HCT116 (cell line): ENCODE measurements at regions not wholly inside any gene's neighbourhood (a gene's known extent, or its start where the extent isn't known, plus 50 kb on each side); places are given as distances from the start of the nearest gene placed in this dataset.

Source experiments
- ATAC-seq: fragments of 200-7000 bp; cut with Tn5 transposase; 2 replicates; pipeline ENCODE4 v1.9.1; 2020; ENCODE audit warnings: mild to moderate bottlenecking, moderate library complexity
- BruUV-seq: library from RNA; stranded (reverse); fragments of 400-500 nt; replicated peaks from 2 replicates; lab custom pipeline; 2021; lab: Mats Ljungman, UMichigan
- CTCF ChIA-PET: fragments of 300-600 bp; sonication (Branson Sonifier 250); formaldehyde crosslinking; loops from one replicate; lab custom pipeline; 2021; ENCODE audit warnings: antibody characterized with exemption; lab: Charles Lee
- POLR2A ChIA-PET: fragments of 300-600, 350-600 bp; sonication (Branson Sonifier 250); formaldehyde crosslinking; loops from one replicate; lab custom pipeline; 2021; ENCODE audit warnings: antibody characterized with exemption; lab: Charles Lee
- RAD21 ChIA-PET, 2 experiments: fragments of 300-600 bp; sonication (Branson Sonifier 250); formaldehyde crosslinking; loops; one replicate each; lab custom pipeline; 2023; ENCODE audit warnings: low total read pairs in 2 of 2; ENCODE audit not compliant: uncharacterized antibody in 2 of 2, unreplicated experiment in 2 of 2, low non-redundant PET in 1 of 2; lab: Charles Lee
- DNase-seq: peaks from one replicate; pipeline ENCODE4 v3.0.0-alpha.2; 2010; ENCODE audit warnings: low read depth, low spot score
- H2AFZ ChIP-seq: fragments of 200-600 bp; shearing (Covaris generic), sonication (generic); 2 replicates; pipeline ENCODE4 v1.6.1; 2017; ENCODE audit warnings: low read depth, mixed run types, mixed read lengths, antibody characterized with exemption, low read length; ENCODE audit not compliant: poor library complexity, severe bottlenecking
- H3K27ac ChIP-seq: 2 replicates; pipeline ENCODE4 v1.5.1; 2012; ENCODE audit warnings: low read depth, low read length
- H3K27me3 ChIP-seq: fragments of 200-600 bp; sonication (generic); 2 replicates; pipeline ENCODE4 v1.6.1; 2016; ENCODE audit warnings: mixed run types, low read length, mixed read lengths; ENCODE audit not compliant: insufficient read depth
- H3K36me3 ChIP-seq, 2 experiments: fragments of 200-500 bp in 1 of 2; fragments of 200-600 bp in 1 of 2; sonication (Bioruptor generic) in 1 of 2; sonication (generic) in 1 of 2; 2 replicates each; pipeline versions ENCODE4 v1.5.1 to v1.6.1; 2014 to 2016; ENCODE audit warnings: low read length in 2 of 2, inconsistent platforms in 1 of 2, mixed read lengths in 1 of 2, mixed run types in 1 of 2; ENCODE audit not compliant: insufficient read depth in 2 of 2, control insufficient read depth in 1 of 2
- H3K4me1 ChIP-seq, 2 experiments: fragments of 200-600 bp in 1 of 2; sonication (generic) in 1 of 2; 2 replicates each; pipeline versions ENCODE4 v1.5.1 to v1.6.1; 2012 to 2017; ENCODE audit warnings: low read length in 2 of 2, inconsistent platforms in 1 of 2, mild to moderate bottlenecking in 1 of 2, mixed read lengths in 1 of 2, mixed run types in 1 of 2, moderate library complexity in 1 of 2; ENCODE audit not compliant: insufficient read depth in 2 of 2, control insufficient read depth in 1 of 2
- H3K4me2 ChIP-seq: fragments of 200-600 bp; sonication (generic); 2 replicates; pipeline ENCODE4 v1.6.1; 2017; ENCODE audit warnings: mixed run types, low read length, mixed read lengths
- H3K4me3 ChIP-seq, 2 experiments: fragments of 200-600 bp in 1 of 2; sonication (generic) in 1 of 2; replicated peaks in 1 of 2; 2 replicates each; pipeline ENCODE4 v1.5.1; 2011 to 2016; ENCODE audit warnings: low read length in 2 of 2, control low read depth in 1 of 2, low read depth in 1 of 2, mild to moderate bottlenecking in 1 of 2, mixed read lengths in 1 of 2, mixed run types in 1 of 2
- H3K79me2 ChIP-seq: fragments of 200-600 bp; sonication (generic); 2 replicates; pipeline ENCODE4 v1.6.1; 2017; ENCODE audit warnings: mild to moderate bottlenecking, mixed run types, low read length, moderate library complexity, mixed read lengths; ENCODE audit not compliant: insufficient read depth
- H3K9ac ChIP-seq: fragments of 200-600 bp; sonication (generic); 2 replicates; pipeline ENCODE4 v1.6.1; 2016; ENCODE audit warnings: low read length, mixed read lengths
- H3K9me2 ChIP-seq: fragments of 200-600 bp; sonication (generic), shearing (Covaris generic); 2 replicates; pipeline ENCODE4 v1.6.1; 2017; ENCODE audit warnings: mixed run types, mild to moderate bottlenecking, moderate library complexity; ENCODE audit not compliant: insufficient read depth
- H3K9me3 ChIP-seq, 2 experiments: fragments of 200-500 bp in 1 of 2; fragments of 200-600 bp in 1 of 2; sonication (Bioruptor generic) in 1 of 2; sonication (generic) in 1 of 2; 2 replicates each; pipeline ENCODE4 v1.6.1; 2014 to 2017; ENCODE audit warnings: low read length in 2 of 2, mixed read lengths in 2 of 2, inconsistent platforms in 1 of 2, low read depth in 1 of 2, mild to moderate bottlenecking in 1 of 2, mixed run types in 1 of 2, moderate library complexity in 1 of 2; ENCODE audit not compliant: control insufficient read depth in 1 of 2, insufficient read depth in 1 of 2
- H4K20me1 ChIP-seq: fragments of 200-600 bp; sonication (generic), shearing (Covaris generic); 2 replicates; pipeline ENCODE4 v1.6.1; 2017; ENCODE audit warnings: mixed run types, mild to moderate bottlenecking, moderate library complexity; ENCODE audit not compliant: insufficient read depth
- CBX3 ChIP-seq: IDR thresholded peaks from 2 replicates; pipeline ENCODE4 v1.6.1; 2012; ENCODE audit warnings: low read depth
- CEBPB ChIP-seq: IDR thresholded peaks from 2 replicates; pipeline ENCODE4 v1.6.1; 2012; ENCODE audit warnings: low read depth
- ELF1 ChIP-seq: IDR thresholded peaks from 2 replicates; pipeline ENCODE4 v1.6.1; 2012; ENCODE audit warnings: low read depth, borderline replicate concordance
- EZH2 ChIP-seq: fragments of 200-600 bp; sonication (generic); IDR thresholded peaks from 2 replicates; pipeline ENCODE4 v1.6.1; 2017; ENCODE audit warnings: antibody characterized with exemption, mixed run types
- FOSL1 ChIP-seq: IDR thresholded peaks from 2 replicates; pipeline ENCODE4 v1.6.1; 2012; ENCODE audit warnings: low read depth
- POLR2AphosphoS5 ChIP-seq: IDR thresholded peaks from 2 replicates; pipeline ENCODE4 v1.6.1; 2011; ENCODE audit warnings: mild to moderate bottlenecking, low read depth, low read length, moderate library complexity
- SIN3A ChIP-seq: IDR thresholded peaks from 2 replicates; pipeline ENCODE4 v1.6.1; 2012; ENCODE audit warnings: low read depth
- SRF ChIP-seq: IDR thresholded peaks from 2 replicates; pipeline ENCODE4 v1.6.1; 2012; ENCODE audit warnings: low read depth
- TCF7L2 ChIP-seq: IDR thresholded peaks from 2 replicates; pipeline ENCODE4 v1.7.0; 2011; ENCODE audit warnings: borderline replicate concordance, inconsistent platforms; ENCODE audit not compliant: insufficient read depth, insufficient read length; ENCODE audit errors: extremely low read depth
- ZFX ChIP-seq: fragments of 450-650 bp; IDR thresholded peaks from 2 replicates; pipeline ENCODE4 v1.6.1; 2017
- ZNF274 ChIP-seq: fragments of 200-500 bp; sonication (Bioruptor generic); IDR thresholded peaks from 2 replicates; pipeline ENCODE4 v1.6.1; 2014; ENCODE audit warnings: mild to moderate bottlenecking, low read depth, low read length, inconsistent platforms
- intact Hi-C: fragments of 100-400 bp; cut with micrococcal nuclease; formaldehyde crosslinking; loops from 2 replicates; pipeline ENCODE4 v1.10.0; 2022
- TF ChIP-seq, protein P1 (sequence below): IDR thresholded peaks from 2 replicates; pipeline ENCODE4 v1.6.1; 2012; ENCODE audit warnings: low read depth
- TF ChIP-seq, protein P2 (sequence below): IDR thresholded peaks from 2 replicates; pipeline ENCODE4 v1.6.1; 2011; ENCODE audit warnings: mild to moderate bottlenecking, low read length, moderate library complexity; ENCODE audit not compliant: insufficient replicate concordance; ENCODE audit errors: extremely low read depth
- TF ChIP-seq, protein P3 (sequence below), 3 experiments: fragments of 200-600 bp in 1 of 3; sonication (generic) in 1 of 3; IDR thresholded peaks in 2 of 3; conservative IDR thresholded peaks in 1 of 3; 2 replicates each; pipeline ENCODE4 v1.5.1; 2012 to 2017; ENCODE audit warnings: low read depth in 2 of 3, low read length in 2 of 3, antibody characterized with exemption in 1 of 3, borderline replicate concordance in 1 of 3, control low read depth in 1 of 3, mild to moderate bottlenecking in 1 of 3, mixed read lengths in 1 of 3, mixed run types in 1 of 3, moderate library complexity in 1 of 3; ENCODE audit not compliant: insufficient read depth in 1 of 3

DNA sequence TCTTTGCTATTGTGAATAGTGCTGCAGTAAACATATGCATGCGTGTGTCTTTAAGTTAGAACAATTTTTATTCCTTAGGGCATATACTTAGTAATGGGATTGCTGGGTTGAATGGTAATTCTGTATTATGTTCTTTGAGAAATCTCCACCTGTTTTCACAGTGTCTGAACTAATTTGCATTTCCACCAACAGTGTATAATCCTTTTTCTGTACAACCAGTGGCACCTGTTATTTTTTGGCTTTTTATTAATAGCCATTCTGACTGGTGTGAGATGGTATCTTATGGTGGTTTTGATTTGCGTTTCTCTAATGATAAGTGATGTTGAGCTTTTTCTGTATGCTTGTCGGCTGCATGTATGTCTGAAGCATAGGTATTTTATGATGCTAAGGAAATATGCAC lies 820.8 kb upstream of the MAP3K7 start (continued):
- TF ChIP-seq, protein P1, sequence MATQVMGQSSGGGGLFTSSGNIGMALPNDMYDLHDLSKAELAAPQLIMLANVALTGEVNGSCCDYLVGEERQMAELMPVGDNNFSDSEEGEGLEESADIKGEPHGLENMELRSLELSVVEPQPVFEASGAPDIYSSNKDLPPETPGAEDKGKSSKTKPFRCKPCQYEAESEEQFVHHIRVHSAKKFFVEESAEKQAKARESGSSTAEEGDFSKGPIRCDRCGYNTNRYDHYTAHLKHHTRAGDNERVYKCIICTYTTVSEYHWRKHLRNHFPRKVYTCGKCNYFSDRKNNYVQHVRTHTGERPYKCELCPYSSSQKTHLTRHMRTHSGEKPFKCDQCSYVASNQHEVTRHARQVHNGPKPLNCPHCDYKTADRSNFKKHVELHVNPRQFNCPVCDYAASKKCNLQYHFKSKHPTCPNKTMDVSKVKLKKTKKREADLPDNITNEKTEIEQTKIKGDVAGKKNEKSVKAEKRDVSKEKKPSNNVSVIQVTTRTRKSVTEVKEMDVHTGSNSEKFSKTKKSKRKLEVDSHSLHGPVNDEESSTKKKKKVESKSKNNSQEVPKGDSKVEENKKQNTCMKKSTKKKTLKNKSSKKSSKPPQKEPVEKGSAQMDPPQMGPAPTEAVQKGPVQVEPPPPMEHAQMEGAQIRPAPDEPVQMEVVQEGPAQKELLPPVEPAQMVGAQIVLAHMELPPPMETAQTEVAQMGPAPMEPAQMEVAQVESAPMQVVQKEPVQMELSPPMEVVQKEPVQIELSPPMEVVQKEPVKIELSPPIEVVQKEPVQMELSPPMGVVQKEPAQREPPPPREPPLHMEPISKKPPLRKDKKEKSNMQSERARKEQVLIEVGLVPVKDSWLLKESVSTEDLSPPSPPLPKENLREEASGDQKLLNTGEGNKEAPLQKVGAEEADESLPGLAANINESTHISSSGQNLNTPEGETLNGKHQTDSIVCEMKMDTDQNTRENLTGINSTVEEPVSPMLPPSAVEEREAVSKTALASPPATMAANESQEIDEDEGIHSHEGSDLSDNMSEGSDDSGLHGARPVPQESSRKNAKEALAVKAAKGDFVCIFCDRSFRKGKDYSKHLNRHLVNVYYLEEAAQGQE = no peak
- TF ChIP-seq FOSL1 = no peak
- TF ChIP-seq ZFX = no peak
- TF ChIP-seq EZH2 = no peak
- no peak for TF ChIP-seq SIN3A

DNA sequence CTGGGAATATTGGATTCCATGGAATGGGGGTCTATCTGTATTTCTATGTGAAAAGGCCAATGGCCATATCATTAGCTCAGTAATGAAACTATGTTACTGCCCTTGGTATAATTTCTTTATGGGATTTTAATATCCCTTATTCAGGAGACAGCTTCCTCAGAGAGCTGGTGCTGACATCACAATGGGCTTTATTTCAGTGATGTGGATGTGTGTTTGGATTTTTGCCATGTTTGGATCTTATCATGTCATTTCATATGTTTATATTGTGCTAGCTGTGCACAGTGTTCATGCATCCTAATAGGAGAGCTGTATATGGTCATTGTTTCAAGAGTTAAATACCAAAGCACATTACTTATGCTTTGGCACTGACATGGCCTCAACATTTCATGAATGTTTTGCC lies 806.1 kb upstream of the MAP3K7 start:
- Histone ChIP-seq H4K20me1 (no peaks in the 10 kb centered on the region), H3K79me2 (no peaks in the 10 kb centered on the region), H2AFZ (no peak overlapping the region), H3K9me2 (no peaks in the 10 kb centered on the region), H3K36me3 (no peaks in the 10 kb centered on the region), H3K4me1 (no peaks in the 10 kb centered on the region), H3K9me3 (peaks cover 0 to 13% of the 10 kb centered on the region in 2 experiments; a peak in 2 of 4 replicates), H3K27me3 (no peaks in the 10 kb centered on the region), H3K9ac (no peak overlapping the region), H3K27ac (no peak overlapping the region), H3K4me3 (no peak overlapping the region), H3K4me2 (no peak overlapping the region)
- DNase-seq = no peak
- RAD21 ChIA-PET = no interaction called here
- no TSS peak for BruUV-seq
- no peak for ATAC-seq
- intact Hi-C loops = no loop called here
- POLR2A ChIA-PET = no interaction called here
- CTCF ChIA-PET = no interaction called here
- TF ChIP-seq ZNF274 = no peak
- TF ChIP-seq SRF = no peak
- TF ChIP-seq, protein P2, sequence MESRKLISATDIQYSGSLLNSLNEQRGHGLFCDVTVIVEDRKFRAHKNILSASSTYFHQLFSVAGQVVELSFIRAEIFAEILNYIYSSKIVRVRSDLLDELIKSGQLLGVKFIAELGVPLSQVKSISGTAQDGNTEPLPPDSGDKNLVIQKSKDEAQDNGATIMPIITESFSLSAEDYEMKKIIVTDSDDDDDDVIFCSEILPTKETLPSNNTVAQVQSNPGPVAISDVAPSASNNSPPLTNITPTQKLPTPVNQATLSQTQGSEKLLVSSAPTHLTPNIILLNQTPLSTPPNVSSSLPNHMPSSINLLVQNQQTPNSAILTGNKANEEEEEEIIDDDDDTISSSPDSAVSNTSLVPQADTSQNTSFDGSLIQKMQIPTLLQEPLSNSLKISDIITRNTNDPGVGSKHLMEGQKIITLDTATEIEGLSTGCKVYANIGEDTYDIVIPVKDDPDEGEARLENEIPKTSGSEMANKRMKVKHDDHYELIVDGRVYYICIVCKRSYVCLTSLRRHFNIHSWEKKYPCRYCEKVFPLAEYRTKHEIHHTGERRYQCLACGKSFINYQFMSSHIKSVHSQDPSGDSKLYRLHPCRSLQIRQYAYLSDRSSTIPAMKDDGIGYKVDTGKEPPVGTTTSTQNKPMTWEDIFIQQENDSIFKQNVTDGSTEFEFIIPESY = no peak
- TF ChIP-seq POLR2AphosphoS5 = no peak
- no peak for TF ChIP-seq ELF1
- no peak for TF ChIP-seq CBX3
- no peak for TF ChIP-seq TCF7L2
- TF ChIP-seq, protein P1 = no peak
- no peak for TF ChIP-seq EZH2
- TF ChIP-seq CEBPB = no peak
- TF ChIP-seq, protein P3, sequence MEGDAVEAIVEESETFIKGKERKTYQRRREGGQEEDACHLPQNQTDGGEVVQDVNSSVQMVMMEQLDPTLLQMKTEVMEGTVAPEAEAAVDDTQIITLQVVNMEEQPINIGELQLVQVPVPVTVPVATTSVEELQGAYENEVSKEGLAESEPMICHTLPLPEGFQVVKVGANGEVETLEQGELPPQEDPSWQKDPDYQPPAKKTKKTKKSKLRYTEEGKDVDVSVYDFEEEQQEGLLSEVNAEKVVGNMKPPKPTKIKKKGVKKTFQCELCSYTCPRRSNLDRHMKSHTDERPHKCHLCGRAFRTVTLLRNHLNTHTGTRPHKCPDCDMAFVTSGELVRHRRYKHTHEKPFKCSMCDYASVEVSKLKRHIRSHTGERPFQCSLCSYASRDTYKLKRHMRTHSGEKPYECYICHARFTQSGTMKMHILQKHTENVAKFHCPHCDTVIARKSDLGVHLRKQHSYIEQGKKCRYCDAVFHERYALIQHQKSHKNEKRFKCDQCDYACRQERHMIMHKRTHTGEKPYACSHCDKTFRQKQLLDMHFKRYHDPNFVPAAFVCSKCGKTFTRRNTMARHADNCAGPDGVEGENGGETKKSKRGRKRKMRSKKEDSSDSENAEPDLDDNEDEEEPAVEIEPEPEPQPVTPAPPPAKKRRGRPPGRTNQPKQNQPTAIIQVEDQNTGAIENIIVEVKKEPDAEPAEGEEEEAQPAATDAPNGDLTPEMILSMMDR (IDR thresholded peaks at IDR 0.05 in 2 of 3, conservative IDR thresholded peaks at IDR 0.05 in 1 of 3; ENCODE audit: borderline replicate concordance in 1 of 3, insufficient read depth in 1 of 3, low read depth in 2 of 3, low read length in 2 of 3) = no peak
